NCI-H146 treated with DMSO at 0.1 percent for 48 hours (cell line): ENCODE measurements at regions not wholly inside any gene's neighbourhood (a gene's known extent, or its start where the extent isn't known, plus 50 kb on each side); places are given as distances from the start of the nearest gene placed in this dataset.
A peak's percentile ranks its signal among the peaks of the same experiment; 100 is the strongest.
"Not testable (repeated sequence)": the region's sequence is repeated elsewhere in the genome, so short reads cannot be mapped to it uniquely, and the experiment has no call there.

Source experiments
- DNase-seq: peaks from one replicate; lab custom pipeline; 2025; ENCODE audit not compliant: unreplicated experiment; lab: John Stamatoyannopoulos, UW

DNA sequence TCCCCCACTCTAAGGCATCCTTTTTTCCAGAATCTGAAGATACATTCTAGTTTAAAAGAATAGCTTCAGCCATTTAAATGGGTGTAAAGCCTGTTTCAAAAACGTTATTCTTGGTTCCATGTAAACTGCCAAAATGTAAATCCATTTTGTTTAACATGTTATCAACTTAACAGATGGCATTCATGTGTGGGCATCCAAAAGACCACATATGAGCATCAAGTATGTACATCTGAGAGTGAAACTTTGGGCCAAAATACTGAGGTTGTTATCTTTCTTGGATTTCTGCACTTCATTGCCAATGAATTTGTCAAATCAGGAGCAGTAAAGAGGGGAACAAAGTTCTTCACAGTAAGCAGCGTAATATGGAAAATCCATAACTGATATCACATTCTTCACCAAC is 395.4 kb downstream of the ZNF804A start:
- no peak for DNase-seq

DNA sequence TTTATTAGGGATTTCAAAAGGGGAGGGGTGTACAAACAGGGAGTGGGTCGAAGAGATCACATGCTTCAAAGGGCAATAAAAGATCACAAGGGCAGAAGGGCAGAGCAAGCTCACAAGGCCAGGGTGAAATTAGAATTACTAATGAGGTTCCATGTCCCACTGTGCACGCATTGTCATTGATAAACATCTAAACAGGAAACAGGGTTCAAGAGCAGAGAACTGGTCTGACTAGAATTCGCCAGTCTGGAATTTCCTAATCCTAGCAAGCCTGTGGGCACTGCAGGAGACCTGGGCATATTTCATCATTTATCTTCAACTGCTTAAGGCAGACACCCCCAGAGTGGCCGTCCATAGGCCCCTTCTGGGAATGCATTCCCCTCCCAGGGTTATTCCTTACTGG is 408.2 kb downstream of the ZNF804A start:
- no peak for DNase-seq

DNA sequence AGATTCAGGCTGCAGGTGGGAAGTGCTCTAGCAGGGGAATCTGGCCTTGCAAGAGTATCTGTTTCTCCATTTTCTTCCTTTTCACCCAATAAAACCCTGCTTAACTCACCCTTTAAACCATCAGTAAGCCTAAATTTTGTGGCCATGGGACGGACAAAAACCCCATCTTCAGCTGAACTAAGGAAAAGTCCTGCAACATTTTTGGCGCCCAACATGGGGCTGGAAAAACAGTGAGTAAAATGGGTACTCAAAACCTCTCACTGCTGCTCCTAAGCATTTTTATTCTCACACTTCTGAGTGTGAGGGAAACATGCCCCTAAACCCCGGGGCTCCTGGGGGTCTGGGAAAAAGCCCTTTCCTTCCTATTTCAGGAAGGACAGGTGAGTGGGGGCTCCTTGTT is 414.3 kb downstream of the ZNF804A start:
- no peak for DNase-seq

DNA sequence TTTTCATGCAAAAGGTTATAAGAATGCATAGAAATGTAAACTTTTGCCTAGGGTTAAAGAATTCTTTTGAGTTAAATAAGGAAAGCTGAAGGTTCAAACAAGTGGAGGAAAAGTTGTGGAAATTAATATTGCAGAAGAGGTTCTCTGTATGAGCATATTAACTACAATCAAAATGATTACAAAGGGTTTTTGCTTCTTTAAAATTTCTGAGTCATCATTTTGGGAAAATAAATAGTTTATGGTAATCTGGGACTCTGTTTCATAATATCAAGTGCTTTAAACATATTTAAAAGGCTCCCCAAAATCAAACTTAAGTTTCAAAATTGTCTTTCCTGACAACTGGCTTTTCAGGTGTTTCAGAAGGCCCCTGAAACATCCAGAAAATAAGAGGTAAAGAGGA is 415.7 kb downstream of the ZNF804A start:
- DNase-seq = no peak

DNA sequence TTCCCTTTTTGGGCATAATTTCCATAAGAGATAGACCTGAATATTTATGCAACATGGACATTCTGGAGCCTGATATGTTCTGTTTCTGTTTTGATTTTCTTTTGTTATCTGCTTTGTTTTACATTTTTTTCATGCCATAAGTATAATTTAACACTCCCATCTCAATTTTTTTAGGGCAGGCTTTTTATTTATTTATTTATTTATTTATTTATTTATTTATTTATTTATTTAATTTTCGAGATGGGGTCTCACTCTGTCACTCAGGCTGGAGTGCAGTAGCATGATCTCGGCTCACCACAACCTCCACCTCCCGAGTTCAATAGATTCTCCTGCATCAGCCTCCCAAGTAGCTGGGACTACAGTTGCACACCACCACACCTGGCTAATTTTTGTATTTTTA is 427.6 kb downstream of the ZNF804A start:
- DNase-seq = not testable (repeated sequence)

DNA sequence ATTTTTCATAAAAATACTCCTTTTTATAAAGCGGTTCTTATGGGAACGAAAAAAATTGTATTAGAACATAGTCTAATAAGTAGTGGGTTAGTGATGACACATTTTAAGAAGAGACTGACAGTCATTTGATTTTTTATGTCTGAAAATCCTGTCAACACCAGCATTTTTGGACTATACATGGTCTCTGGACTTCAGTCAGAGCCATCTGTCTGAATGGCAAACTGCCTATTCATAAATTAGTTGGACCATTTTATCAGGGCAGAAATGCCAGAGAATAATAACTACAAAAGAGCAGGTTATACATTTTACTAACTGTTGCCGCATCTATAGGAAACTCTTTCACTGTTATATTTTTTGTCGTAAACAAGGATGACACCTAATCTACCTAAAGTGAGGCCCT is 437.6 kb downstream of the ZNF804A start:
- DNase-seq = no peak

GRCh38 chr2:185044323-185044874 is 446.1 kb downstream of the ZNF804A start:
- no peak for DNase-seq

DNA sequence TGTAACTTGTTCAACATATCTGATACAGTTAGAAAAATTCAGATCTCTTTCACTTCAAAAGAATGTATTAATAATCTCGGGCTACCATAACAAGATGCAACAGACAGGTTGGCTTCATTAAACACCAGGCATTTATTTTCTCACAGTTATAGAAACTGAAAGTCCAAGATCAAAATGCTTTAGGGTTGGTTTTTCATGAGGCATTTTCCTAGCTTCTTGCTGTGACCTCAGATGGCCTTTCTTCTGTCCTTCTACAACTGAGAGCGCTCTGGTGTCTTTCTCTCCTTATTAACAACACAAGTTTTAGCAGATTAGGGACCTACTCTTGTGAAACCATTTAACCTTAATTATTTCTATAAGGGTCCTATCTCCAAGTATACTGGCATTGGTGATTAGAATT is 452.5 kb downstream of the ZNF804A start:
- no peak for DNase-seq

DNA sequence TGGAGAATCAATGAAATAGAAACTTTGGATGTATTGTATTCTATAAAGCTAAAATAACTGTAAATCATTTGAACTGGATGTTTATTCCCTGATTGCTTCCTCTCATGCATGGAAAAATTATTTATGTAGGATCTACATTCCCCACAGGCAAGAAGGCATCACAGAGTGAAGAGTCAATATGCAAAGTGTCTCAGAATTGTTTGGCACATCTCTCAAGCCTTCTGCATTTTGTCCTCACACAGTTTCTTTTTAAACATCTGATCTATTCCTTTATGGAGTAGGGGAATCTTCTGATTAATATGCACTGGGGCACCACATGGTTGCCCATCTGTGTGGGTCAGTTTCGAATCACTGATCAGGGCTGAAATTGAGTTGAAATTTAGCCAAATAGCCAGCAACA is 465.4 kb downstream of the ZNF804A start:
- no peak for DNase-seq

GRCh38 chr2:185066128-185066527 is 467.8 kb downstream of the ZNF804A start:
- no peak for DNase-seq

GRCh38 chr2:185069107-185069506 is 470.8 kb downstream of the ZNF804A start:
- no peak for DNase-seq

DNA sequence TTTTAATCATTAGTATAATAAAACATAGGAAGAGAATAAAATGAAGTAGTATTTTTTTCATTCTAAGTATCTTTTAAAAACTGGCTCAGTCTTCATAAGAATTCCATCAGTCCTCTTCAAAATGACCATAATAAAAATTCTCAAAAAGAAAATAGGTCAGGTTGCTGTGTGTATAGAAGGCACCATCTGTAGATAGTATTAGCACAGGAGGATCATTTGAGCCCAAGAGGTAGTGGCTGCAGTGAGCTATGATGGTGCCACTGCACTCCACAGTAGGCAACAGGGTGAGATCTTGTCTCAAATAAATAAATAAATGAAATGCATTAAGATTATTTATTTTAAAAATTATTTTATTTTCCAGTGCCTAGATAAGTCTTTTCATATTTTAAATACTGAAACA is 475.8 kb downstream of the ZNF804A start:
- no peak for DNase-seq

DNA sequence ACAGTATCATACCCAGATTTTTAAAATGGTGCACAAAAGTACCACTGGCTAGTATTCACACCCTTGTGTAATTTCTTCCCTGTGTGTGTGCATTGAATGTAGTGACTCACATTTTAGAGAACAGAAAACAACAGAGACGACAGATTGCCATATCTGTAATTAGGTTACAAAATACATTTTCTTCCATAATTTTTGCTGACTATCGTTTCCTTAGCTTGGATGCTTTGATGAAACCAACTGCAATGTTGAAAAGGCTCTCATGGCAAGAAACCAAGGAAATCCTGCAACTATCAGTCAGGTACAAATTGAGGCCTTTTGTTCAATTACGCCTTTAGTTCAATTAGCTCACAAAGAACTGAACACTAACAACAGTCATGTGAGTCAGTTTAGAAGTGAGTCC is 484.4 kb downstream of the ZNF804A start:
- DNase-seq = no peak

DNA sequence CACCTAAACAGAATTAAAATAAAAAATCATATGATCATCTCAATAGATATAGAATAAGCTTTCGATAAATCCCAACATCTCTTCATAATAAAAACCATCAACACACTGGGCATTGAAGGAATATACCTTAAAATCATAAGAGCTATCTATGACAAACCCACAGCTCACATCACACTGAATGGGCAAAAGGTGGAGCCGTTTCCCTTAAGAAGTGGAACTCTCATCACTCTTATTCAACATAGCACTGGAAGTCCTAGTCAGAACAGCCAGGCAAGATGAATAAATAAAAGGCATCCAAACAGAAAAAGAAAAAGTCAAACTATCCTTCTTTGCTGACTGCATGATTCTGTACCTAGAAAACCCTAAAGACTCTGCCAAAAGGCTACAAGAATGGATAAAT is 510.3 kb downstream of the ZNF804A start:
- no peak for DNase-seq

DNA sequence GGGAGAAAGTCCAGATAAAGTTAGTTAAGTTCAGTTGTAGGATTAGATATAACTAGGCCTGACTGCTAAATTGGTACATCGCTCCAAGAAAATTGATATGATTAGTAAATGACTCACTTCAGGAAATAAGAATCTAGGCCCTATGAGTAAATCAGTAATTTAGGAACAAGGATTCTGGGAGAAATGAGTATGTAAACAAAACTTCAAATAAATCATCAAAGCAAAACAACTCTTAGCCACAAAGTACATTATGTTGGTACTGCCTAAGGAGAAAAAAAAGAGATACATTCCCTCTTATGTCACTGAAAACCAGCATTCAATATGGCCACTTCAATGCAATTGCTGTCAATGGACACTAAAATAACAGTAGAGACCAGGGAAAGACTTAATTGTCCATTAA is 529.1 kb downstream of the ZNF804A start:
- no peak for DNase-seq

DNA sequence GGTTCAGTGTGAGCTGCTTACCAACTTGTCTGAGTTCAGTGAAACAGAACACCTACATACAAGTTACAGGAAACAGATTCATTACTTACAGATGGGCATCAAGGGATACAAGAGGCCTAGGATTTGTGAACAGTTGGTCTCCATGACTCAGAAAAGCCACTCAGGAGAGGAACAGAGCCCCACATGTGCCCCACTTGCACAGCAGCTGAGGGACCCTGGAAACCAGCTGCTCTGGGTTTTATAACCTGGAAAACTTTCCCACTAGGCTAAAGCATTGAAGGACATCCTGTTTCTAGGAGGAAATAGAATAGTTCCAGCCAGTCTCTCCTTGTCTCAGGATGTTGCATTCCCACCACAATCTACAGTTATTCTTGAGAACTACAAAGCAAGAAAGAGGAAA is 530.0 kb downstream of the ZNF804A start:
- no peak for DNase-seq

- DNase-seq = no peak
Measured at GRCh38 chr2:185128996-185129395, 530.7 kb downstream of the ZNF804A start.

GRCh38 chr2:185130685-185131084 is 532.4 kb downstream of the ZNF804A start:
- DNase-seq = no peak

GRCh38 chr2:185132501-185133041 is 534.2 kb downstream of the ZNF804A start:
- no peak for DNase-seq

- DNase-seq = no peak
Measured at GRCh38 chr2:185137700-185138099, 539.4 kb downstream of the ZNF804A start.

DNA sequence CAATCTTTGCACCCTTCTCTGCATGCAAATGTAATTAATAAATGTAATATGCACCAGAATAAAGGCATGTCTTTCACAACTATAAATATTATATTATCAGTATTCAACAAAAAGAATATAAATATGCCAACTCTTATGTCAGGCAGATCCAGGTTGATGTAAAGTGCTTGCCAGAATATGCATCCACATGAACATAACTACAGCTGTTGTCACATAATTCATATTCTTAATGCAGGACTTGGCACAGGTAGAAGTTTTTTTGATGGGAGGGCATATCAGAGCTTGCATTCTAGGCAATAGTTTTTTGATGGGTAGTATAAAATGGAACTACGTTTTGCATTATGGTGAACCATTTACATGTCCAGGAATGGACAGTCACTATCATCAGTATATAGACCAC is 544.3 kb downstream of the ZNF804A start:
- no peak for DNase-seq

- peak; percentile 66 for DNase-seq
Measured at GRCh38 chr2:185144159-185144919, 546.0 kb downstream of the ZNF804A start.
